ENCODE measurements at regions not wholly inside any gene's neighbourhood (a gene's known extent, or its start where the extent isn't known, plus 50 kb on each side); places are given as distances from the start of the nearest gene placed in this dataset.

GRCh38 chr1:177338376-177338775, 167.6 kb downstream of the BRINP2 start:
- TF ChIP-seq, protein P1, sequence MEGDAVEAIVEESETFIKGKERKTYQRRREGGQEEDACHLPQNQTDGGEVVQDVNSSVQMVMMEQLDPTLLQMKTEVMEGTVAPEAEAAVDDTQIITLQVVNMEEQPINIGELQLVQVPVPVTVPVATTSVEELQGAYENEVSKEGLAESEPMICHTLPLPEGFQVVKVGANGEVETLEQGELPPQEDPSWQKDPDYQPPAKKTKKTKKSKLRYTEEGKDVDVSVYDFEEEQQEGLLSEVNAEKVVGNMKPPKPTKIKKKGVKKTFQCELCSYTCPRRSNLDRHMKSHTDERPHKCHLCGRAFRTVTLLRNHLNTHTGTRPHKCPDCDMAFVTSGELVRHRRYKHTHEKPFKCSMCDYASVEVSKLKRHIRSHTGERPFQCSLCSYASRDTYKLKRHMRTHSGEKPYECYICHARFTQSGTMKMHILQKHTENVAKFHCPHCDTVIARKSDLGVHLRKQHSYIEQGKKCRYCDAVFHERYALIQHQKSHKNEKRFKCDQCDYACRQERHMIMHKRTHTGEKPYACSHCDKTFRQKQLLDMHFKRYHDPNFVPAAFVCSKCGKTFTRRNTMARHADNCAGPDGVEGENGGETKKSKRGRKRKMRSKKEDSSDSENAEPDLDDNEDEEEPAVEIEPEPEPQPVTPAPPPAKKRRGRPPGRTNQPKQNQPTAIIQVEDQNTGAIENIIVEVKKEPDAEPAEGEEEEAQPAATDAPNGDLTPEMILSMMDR (IDR thresholded peaks at IDR 0.05): no peak
- TF ChIP-seq EZH2 (IDR thresholded peaks at IDR 0.05; ENCODE audit: borderline replicate concordance, insufficient read depth, low read depth, low read length, poor library complexity, severe bottlenecking): no peak

Data from B cell (primary cell).